ENCODE measurements at regions not wholly inside any gene's neighbourhood (a gene's known extent, or its start where the extent isn't known, plus 50 kb on each side); places are given as distances from the start of the nearest gene placed in this dataset.
A peak's percentile ranks its signal among the peaks of the same experiment; 100 is the strongest.

GRCh38 chr6:138564170-138564721 lies 65.0 kb upstream of the NHSL1 start:
- no peak overlapping the region for H3K4me3 ChIP-seq (ENCODE audit: low read length in 2 of 2)
- H3K4me1 ChIP-seq (ENCODE audit: control insufficient read depth in 2 of 2, insufficient read depth in 2 of 2, low read length in 2 of 2), result no peaks in the 10 kb centered on the region
- H3K27ac ChIP-seq (ENCODE audit: low read depth in 1 of 2, low read length in 1 of 2), result no peak overlapping the region
- 97% methylated on average over 5 of the region's 5 CpGs for WGBS
- H3K36me3 ChIP-seq (ENCODE audit: control insufficient read depth in 2 of 2, insufficient read depth in 2 of 2, low read length in 1 of 2), result no peaks in the 10 kb centered on the region
- no peak for DNase-seq (ENCODE audit: low read depth in 6 of 9, low spot score in 9 of 9)
- no peaks in the 10 kb centered on the region for H3K27me3 ChIP-seq (ENCODE audit: control insufficient read depth in 2 of 2, insufficient read depth in 1 of 2, low read length in 1 of 2)
- H3K9me3 ChIP-seq (ENCODE audit: control insufficient read depth in 2 of 2, insufficient read depth in 1 of 2, low read length in 1 of 2), result no peaks in the 10 kb centered on the region

GRCh38 chr6:138567052-138567451 lies 67.8 kb upstream of the NHSL1 start:
- Histone ChIP-seq H3K4me3 (ENCODE audit: low read length in 2 of 2) (no peak overlapping the region), H3K36me3 (ENCODE audit: control insufficient read depth in 2 of 2, insufficient read depth in 2 of 2, low read length in 1 of 2) (no peaks in the 10 kb centered on the region), H3K27ac (ENCODE audit: low read depth in 1 of 2, low read length in 1 of 2) (no peak overlapping the region), H3K4me1 (ENCODE audit: control insufficient read depth in 2 of 2, insufficient read depth in 2 of 2, low read length in 2 of 2) (peaks cover 0 to 5% of the 10 kb centered on the region in 2 donors), H3K27me3 (ENCODE audit: control insufficient read depth in 2 of 2, insufficient read depth in 1 of 2, low read length in 1 of 2) (no peaks in the 10 kb centered on the region), H3K9me3 (ENCODE audit: control insufficient read depth in 2 of 2, insufficient read depth in 1 of 2, low read length in 1 of 2) (no peaks in the 10 kb centered on the region)
- WGBS, result 97% methylated on average over 9 of the region's 9 CpGs
- no peak for DNase-seq (ENCODE audit: low read depth in 6 of 9, low spot score in 9 of 9)

DNA sequence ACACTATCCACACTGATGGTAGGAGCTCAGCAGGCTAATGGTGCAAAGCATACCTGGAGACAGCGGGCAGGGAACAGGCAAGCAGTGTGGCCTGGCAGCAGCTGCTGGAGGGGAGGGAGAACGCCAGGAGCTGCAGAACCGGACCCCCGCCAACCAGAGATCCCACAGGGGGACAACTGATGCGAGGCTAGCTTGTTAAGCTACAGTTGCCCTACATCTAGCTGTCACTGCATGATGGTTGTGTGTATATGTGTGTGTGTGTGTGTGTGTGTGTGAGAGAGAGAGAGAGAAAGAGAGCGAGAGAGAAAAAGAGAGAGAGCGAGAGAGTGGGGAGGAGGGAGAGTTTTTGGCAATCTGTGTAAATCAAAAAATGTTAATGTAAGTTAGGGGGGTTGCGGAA lies 69.7 kb upstream of the NHSL1 start:
- H3K27me3 ChIP-seq (ENCODE audit: control insufficient read depth in 2 of 2, insufficient read depth in 1 of 2, low read length in 1 of 2), result peaks cover 0 to 4% of the 10 kb centered on the region in 2 donors
- WGBS, result 99% methylated on average over 8 of the region's 8 CpGs
- no peak overlapping the region for H3K4me3 ChIP-seq (ENCODE audit: low read length in 2 of 2)
- peaks cover 0 to 10% of the 10 kb centered on the region in 2 donors for H3K4me1 ChIP-seq (ENCODE audit: control insufficient read depth in 2 of 2, insufficient read depth in 2 of 2, low read length in 2 of 2)
- H3K36me3 ChIP-seq (ENCODE audit: control insufficient read depth in 2 of 2, insufficient read depth in 2 of 2, low read length in 1 of 2), result no peaks in the 10 kb centered on the region
- peaks cover 0 to 3% of the 10 kb centered on the region in 2 donors for H3K9me3 ChIP-seq (ENCODE audit: control insufficient read depth in 2 of 2, insufficient read depth in 1 of 2, low read length in 1 of 2)
- DNase-seq (ENCODE audit: low read depth in 6 of 9, low spot score in 9 of 9), result no peak
- no peak overlapping the region for H3K27ac ChIP-seq (ENCODE audit: low read depth in 1 of 2, low read length in 1 of 2)

- 97% methylated on average over 2 of the region's 2 CpGs for WGBS
- no peak overlapping the region for H3K27ac ChIP-seq (ENCODE audit: low read depth in 1 of 2, low read length in 1 of 2)
- H3K4me3 ChIP-seq (ENCODE audit: low read length in 2 of 2), result no peak overlapping the region
- H3K27me3 ChIP-seq (ENCODE audit: control insufficient read depth in 2 of 2, insufficient read depth in 1 of 2, low read length in 1 of 2), result peaks cover 0 to 4% of the 10 kb centered on the region in 2 donors
- peaks cover 0 to 3% of the 10 kb centered on the region in 2 donors for H3K9me3 ChIP-seq (ENCODE audit: control insufficient read depth in 2 of 2, insufficient read depth in 1 of 2, low read length in 1 of 2)
- H3K36me3 ChIP-seq (ENCODE audit: control insufficient read depth in 2 of 2, insufficient read depth in 2 of 2, low read length in 1 of 2), result no peaks in the 10 kb centered on the region
- peaks cover 0 to 10% of the 10 kb centered on the region in 2 donors for H3K4me1 ChIP-seq (ENCODE audit: control insufficient read depth in 2 of 2, insufficient read depth in 2 of 2, low read length in 2 of 2)
- no peak for DNase-seq (ENCODE audit: low read depth in 6 of 9, low spot score in 9 of 9)
These were observed 70.3 kb upstream of the NHSL1 start for GRCh38 chr6:138569554-138569953.

- Histone ChIP-seq H3K27ac (ENCODE audit: low read depth in 1 of 2, low read length in 1 of 2) (no peak overlapping the region), H3K9me3 (ENCODE audit: control insufficient read depth in 2 of 2, insufficient read depth in 1 of 2, low read length in 1 of 2) (peaks cover 0 to 3% of the 10 kb centered on the region in 2 donors), H3K4me1 (ENCODE audit: control insufficient read depth in 2 of 2, insufficient read depth in 2 of 2, low read length in 2 of 2) (peaks cover 0 to 10% of the 10 kb centered on the region in 2 donors), H3K36me3 (ENCODE audit: control insufficient read depth in 2 of 2, insufficient read depth in 2 of 2, low read length in 1 of 2) (no peaks in the 10 kb centered on the region), H3K4me3 (ENCODE audit: low read length in 2 of 2) (no peak overlapping the region), H3K27me3 (ENCODE audit: control insufficient read depth in 2 of 2, insufficient read depth in 1 of 2, low read length in 1 of 2) (peaks cover 0 to 4% of the 10 kb centered on the region in 2 donors)
- WGBS, result 96% methylated on average over 7 of the region's 7 CpGs
- no peak for DNase-seq (ENCODE audit: low read depth in 6 of 9, low spot score in 9 of 9)
These were observed 70.9 kb upstream of the NHSL1 start for GRCh38 chr6:138569970-138570724.

DNA sequence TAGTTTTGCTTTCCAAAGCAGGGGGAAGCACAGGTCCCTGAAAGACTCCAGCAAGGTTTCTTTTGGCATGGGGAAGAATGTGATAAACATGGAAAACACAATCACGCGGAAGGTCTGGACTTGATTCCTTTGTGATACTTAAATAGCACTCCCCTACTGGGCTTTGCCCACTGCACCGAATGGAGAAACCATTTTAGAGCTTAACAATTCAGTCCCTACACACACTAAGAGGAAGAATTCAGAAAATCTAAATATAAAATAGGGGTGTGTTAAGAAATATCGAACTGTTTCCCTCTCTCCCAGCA lies 71.4 kb upstream of the NHSL1 start:
- Histone ChIP-seq H3K9me3 (ENCODE audit: control insufficient read depth in 2 of 2, insufficient read depth in 1 of 2, low read length in 1 of 2) (peaks cover 0 to 3% of the 10 kb centered on the region in 2 donors), H3K27me3 (ENCODE audit: control insufficient read depth in 2 of 2, insufficient read depth in 1 of 2, low read length in 1 of 2) (peaks cover 0 to 4% of the 10 kb centered on the region in 2 donors), H3K4me3 (ENCODE audit: low read length in 2 of 2) (no peak overlapping the region), H3K4me1 (ENCODE audit: control insufficient read depth in 2 of 2, insufficient read depth in 2 of 2, low read length in 2 of 2) (peaks cover 0 to 10% of the 10 kb centered on the region in 2 donors), H3K27ac (ENCODE audit: low read depth in 1 of 2, low read length in 1 of 2) (no peak overlapping the region), H3K36me3 (ENCODE audit: control insufficient read depth in 2 of 2, insufficient read depth in 2 of 2, low read length in 1 of 2) (no peaks in the 10 kb centered on the region)
- WGBS, result 95% methylated on average over 4 of the region's 4 CpGs
- no peak for DNase-seq (ENCODE audit: low read depth in 6 of 9, low spot score in 9 of 9)

DNA sequence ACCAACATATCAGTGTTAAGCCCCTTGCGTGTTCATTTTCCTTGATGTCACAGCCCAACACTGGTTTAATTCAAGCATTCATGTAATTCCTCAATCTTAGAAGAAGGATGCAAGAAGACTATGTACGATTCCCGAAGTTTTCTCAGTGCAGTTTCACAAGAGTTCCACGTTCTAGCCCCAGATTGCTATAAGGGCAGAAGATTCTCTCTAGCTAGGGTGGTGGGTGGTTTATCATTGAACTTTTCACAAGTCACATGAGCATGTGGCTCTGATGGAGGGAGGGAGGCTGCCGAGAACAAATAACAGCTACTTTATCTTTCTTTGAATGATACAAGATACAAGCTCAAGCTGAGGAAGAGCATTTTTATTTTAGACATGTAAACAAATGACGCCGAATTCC lies 71.9 kb upstream of the NHSL1 start:
- Histone ChIP-seq H3K36me3 (ENCODE audit: control insufficient read depth in 2 of 2, insufficient read depth in 2 of 2, low read length in 1 of 2) (no peaks in the 10 kb centered on the region), H3K27ac (ENCODE audit: low read depth in 1 of 2, low read length in 1 of 2) (no peak overlapping the region), H3K9me3 (ENCODE audit: control insufficient read depth in 2 of 2, insufficient read depth in 1 of 2, low read length in 1 of 2) (peaks cover 0 to 3% of the 10 kb centered on the region in 2 donors), H3K4me1 (ENCODE audit: control insufficient read depth in 2 of 2, insufficient read depth in 2 of 2, low read length in 2 of 2) (peaks cover 0 to 10% of the 10 kb centered on the region in 2 donors), H3K4me3 (ENCODE audit: low read length in 2 of 2) (no peak overlapping the region), H3K27me3 (ENCODE audit: control insufficient read depth in 2 of 2, insufficient read depth in 1 of 2, low read length in 1 of 2) (peaks cover 0 to 4% of the 10 kb centered on the region in 2 donors)
- 93% methylated on average over 7 of the region's 7 CpGs for WGBS
- no peak for DNase-seq (ENCODE audit: low read depth in 6 of 9, low spot score in 9 of 9)

GRCh38 chr6:138571585-138572166 lies 72.4 kb upstream of the NHSL1 start:
- Histone ChIP-seq H3K27ac (ENCODE audit: low read depth in 1 of 2, low read length in 1 of 2) (no peak overlapping the region), H3K27me3 (ENCODE audit: control insufficient read depth in 2 of 2, insufficient read depth in 1 of 2, low read length in 1 of 2) (peaks cover 0 to 4% of the 10 kb centered on the region in 2 donors), H3K4me1 (ENCODE audit: control insufficient read depth in 2 of 2, insufficient read depth in 2 of 2, low read length in 2 of 2) (peaks cover 0 to 10% of the 10 kb centered on the region in 2 donors), H3K9me3 (ENCODE audit: control insufficient read depth in 2 of 2, insufficient read depth in 1 of 2, low read length in 1 of 2) (peaks cover 0 to 3% of the 10 kb centered on the region in 2 donors), H3K4me3 (ENCODE audit: low read length in 2 of 2) (peak overlapping the region in 1 of 2 donors; percentile 7), H3K36me3 (ENCODE audit: control insufficient read depth in 2 of 2, insufficient read depth in 2 of 2, low read length in 1 of 2) (no peaks in the 10 kb centered on the region)
- 73% methylated on average over 15 of the region's 15 CpGs for WGBS
- DNase-seq (ENCODE audit: low read depth in 6 of 9, low spot score in 9 of 9), result no peak

- WGBS, result 23% methylated on average over 19 of the region's 19 CpGs
- peak in 4 of 9 donors; percentile 15 to 59 (median 28) for DNase-seq (ENCODE audit: low read depth in 6 of 9, low spot score in 9 of 9)
These were observed 73.0 kb upstream of the NHSL1 start for GRCh38 chr6:138572167-138572875.

More at GRCh38 chr6:138572167-138572875, 73.0 kb upstream of the NHSL1 start:
- Histone ChIP-seq H3K9me3 (ENCODE audit: control insufficient read depth in 2 of 2, insufficient read depth in 1 of 2, low read length in 1 of 2) (peaks cover 0 to 3% of the 10 kb centered on the region in 2 donors), H3K27ac (ENCODE audit: low read depth in 1 of 2, low read length in 1 of 2) (no peak overlapping the region), H3K27me3 (ENCODE audit: control insufficient read depth in 2 of 2, insufficient read depth in 1 of 2, low read length in 1 of 2) (peaks cover 0 to 4% of the 10 kb centered on the region in 2 donors), H3K36me3 (ENCODE audit: control insufficient read depth in 2 of 2, insufficient read depth in 2 of 2, low read length in 1 of 2) (no peaks in the 10 kb centered on the region), H3K4me1 (ENCODE audit: control insufficient read depth in 2 of 2, insufficient read depth in 2 of 2, low read length in 2 of 2) (peaks cover 0 to 14% of the 10 kb centered on the region in 2 donors), H3K4me3 (ENCODE audit: low read length in 2 of 2) (no peak overlapping the region)

Data from thymus (tissue), 11 donors.